H9 (cell line): ENCODE measurements at regions not wholly inside any gene's neighbourhood (a gene's known extent, or its start where the extent isn't known, plus 50 kb on each side); places are given as distances from the start of the nearest gene placed in this dataset.

Source experiments
- DNase-seq: peaks from one replicate; pipeline ENCODE4 v3.0.0-alpha.2; 2017
- H2AFZ ChIP-seq: one replicate; pipeline ENCODE4 v1.6.1; 2013; ENCODE audit warnings: mild to moderate bottlenecking, low read length, control low read depth, moderate library complexity
- H2AK5ac ChIP-seq: 2 replicates; pipeline ENCODE4 v1.6.1; 2013; ENCODE audit warnings: low read length, control low read depth, mixed read lengths; ENCODE audit not compliant: insufficient read length
- H2BK120ac ChIP-seq: one replicate; pipeline ENCODE4 v1.6.1; 2013; ENCODE audit warnings: low read depth, mild to moderate bottlenecking, low read length, control low read depth, inconsistent platforms; ENCODE audit not compliant: poor library complexity, severe bottlenecking
- H2BK12ac ChIP-seq: 2 replicates; pipeline ENCODE4 v1.6.1; 2013; ENCODE audit warnings: low read length, control low read depth, mixed read lengths, low read depth; ENCODE audit not compliant: insufficient read length
- H2BK15ac ChIP-seq: 2 replicates; pipeline ENCODE4 v1.6.1; 2013; ENCODE audit warnings: low read depth, low read length, control low read depth
- H2BK20ac ChIP-seq: one replicate; pipeline ENCODE4 v1.6.1; 2013; ENCODE audit warnings: low read depth, mild to moderate bottlenecking, low read length, control low read depth, inconsistent platforms; ENCODE audit not compliant: poor library complexity, severe bottlenecking
- H2BK5ac ChIP-seq: 2 replicates; pipeline ENCODE4 v1.6.1; 2013; ENCODE audit warnings: low read length, control low read depth, mixed read lengths; ENCODE audit not compliant: insufficient read length
- H3K14ac ChIP-seq: 2 replicates; pipeline ENCODE4 v1.6.1; 2013; ENCODE audit warnings: low read length, control low read depth; ENCODE audit not compliant: insufficient read depth
- H3K18ac ChIP-seq: 2 replicates; pipeline ENCODE4 v1.6.1; 2013; ENCODE audit warnings: low read depth, mild to moderate bottlenecking, mixed read lengths, low read length, control low read depth; ENCODE audit not compliant: insufficient read length
- H3K23ac ChIP-seq: 2 replicates; pipeline ENCODE4 v1.6.1; 2013; ENCODE audit warnings: low read length, control low read depth, mixed read lengths, low read depth; ENCODE audit not compliant: insufficient read length
- H3K23me2 ChIP-seq: 2 replicates; pipeline ENCODE4 v1.6.1; 2013; ENCODE audit warnings: low read depth, mild to moderate bottlenecking, mixed read lengths, low read length, control low read depth; ENCODE audit not compliant: insufficient read length, poor library complexity, severe bottlenecking
- H3K27ac ChIP-seq: 2 replicates; pipeline ENCODE4 v1.5.1; 2013; ENCODE audit warnings: low read length, control low read depth, mixed read lengths, low read depth; ENCODE audit not compliant: insufficient read length
- H3K27me3 ChIP-seq: 2 replicates; pipeline ENCODE4 v1.6.1; 2013; ENCODE audit warnings: low read length, control low read depth, inconsistent platforms; ENCODE audit not compliant: insufficient read depth
- H3K4ac ChIP-seq: 2 replicates; pipeline ENCODE4 v1.6.1; 2013; ENCODE audit warnings: low read depth, mild to moderate bottlenecking, control low read depth, inconsistent platforms, low read length, moderate library complexity
- H3K4me1 ChIP-seq: 2 replicates; pipeline ENCODE4 v1.6.1; 2013; ENCODE audit warnings: low read length, control low read depth, inconsistent platforms; ENCODE audit not compliant: insufficient read depth
- H3K4me2 ChIP-seq: 2 replicates; pipeline ENCODE4 v1.6.1; 2013; ENCODE audit warnings: low read length, control low read depth, mixed read lengths; ENCODE audit not compliant: insufficient read length, insufficient read depth
- H3K56ac ChIP-seq: 2 replicates; pipeline ENCODE4 v1.6.1; 2013; ENCODE audit warnings: low read depth, mild to moderate bottlenecking, mixed read lengths, low read length, control low read depth; ENCODE audit not compliant: insufficient read length
- H3K79me1 ChIP-seq: 2 replicates; pipeline ENCODE4 v1.6.1; 2013; ENCODE audit warnings: low read depth, mild to moderate bottlenecking, moderate library complexity, low read length, control low read depth, inconsistent platforms; ENCODE audit not compliant: insufficient read depth, poor library complexity, severe bottlenecking
- H3K79me2 ChIP-seq: 2 replicates; pipeline ENCODE4 v1.6.1; 2013; ENCODE audit warnings: low read length, control low read depth, inconsistent platforms; ENCODE audit not compliant: insufficient read depth
- H3K9ac ChIP-seq: 2 replicates; pipeline ENCODE4 v1.6.1; 2013; ENCODE audit warnings: low read length, control low read depth, mixed read lengths; ENCODE audit not compliant: insufficient read length; ENCODE audit errors: extremely low read depth
- H3K9me3 ChIP-seq: one replicate; pipeline ENCODE4 v1.6.1; 2013; ENCODE audit warnings: low read depth, low read length, inconsistent platforms; ENCODE audit not compliant: control insufficient read depth
- H3T11ph ChIP-seq: one replicate; pipeline ENCODE4 v1.6.1; 2013; ENCODE audit warnings: mild to moderate bottlenecking, low read length, control low read depth, inconsistent platforms
- H4K20me1 ChIP-seq: one replicate; pipeline ENCODE4 v1.6.1; 2013; ENCODE audit not compliant: control insufficient read depth, insufficient read length, insufficient read depth
- H4K5ac ChIP-seq: 2 replicates; pipeline ENCODE4 v1.6.1; 2013; ENCODE audit warnings: low read depth, mild to moderate bottlenecking, mixed read lengths, low read length, control low read depth; ENCODE audit not compliant: insufficient read length
- H4K8ac ChIP-seq: replicated peaks from 2 replicates; pipeline ENCODE4 v1.6.1; 2013; ENCODE audit warnings: low read length, control low read depth, mixed read lengths, low read depth; ENCODE audit not compliant: insufficient read length
- H4K91ac ChIP-seq: 2 replicates; pipeline ENCODE4 v1.6.1; 2013; ENCODE audit warnings: low read depth, mild to moderate bottlenecking, moderate library complexity, mixed read lengths, low read length, control low read depth; ENCODE audit not compliant: insufficient read length
- H3K27ac Mint-ChIP-seq, 3 experiments: 2 replicates in 2 of 3; 3 replicates in 1 of 3; pipeline ENCODE4 v1.8.0; 2020 to 2021; ENCODE audit warnings: mixed read lengths in 3 of 3, mild to moderate bottlenecking in 1 of 3, moderate library complexity in 1 of 3
- H3K27me3 Mint-ChIP-seq: 2 replicates; pipeline ENCODE4 v1.8.0; 2021; ENCODE audit warnings: low read depth, mild to moderate bottlenecking, moderate library complexity, mixed read lengths
- H3K36me3 Mint-ChIP-seq, 3 experiments: 2 replicates in 2 of 3; 3 replicates in 1 of 3; pipeline ENCODE4 v1.8.0; 2020 to 2021; ENCODE audit warnings: low read depth in 3 of 3, mixed read lengths in 3 of 3; ENCODE audit not compliant: insufficient read depth in 1 of 3
- H3K4me1 Mint-ChIP-seq, 2 experiments: 2 replicates each; pipeline ENCODE4 v1.8.0; 2020; ENCODE audit warnings: mixed read lengths in 2 of 2
- H3K4me3 Mint-ChIP-seq, 2 experiments: 2 replicates in 1 of 2; 3 replicates in 1 of 2; pipeline ENCODE4 v1.8.0; 2020 to 2021; ENCODE audit warnings: mild to moderate bottlenecking in 2 of 2, mixed read lengths in 2 of 2, moderate library complexity in 1 of 2
- H3K9me3 Mint-ChIP-seq, 2 experiments: 2 replicates in 1 of 2; 3 replicates in 1 of 2; pipeline ENCODE4 v1.8.0; 2020; ENCODE audit warnings: mild to moderate bottlenecking in 2 of 2, mixed read lengths in 2 of 2, moderate library complexity in 1 of 2
- TF ChIP-seq, protein P1 (sequence below): fragments of 200-600 bp; sonication (generic); conservative IDR thresholded peaks from 3 replicates; pipeline ENCODE4 v1.8.0; 2021; ENCODE audit warnings: antibody characterized with exemption, mild to moderate bottlenecking

DNA sequence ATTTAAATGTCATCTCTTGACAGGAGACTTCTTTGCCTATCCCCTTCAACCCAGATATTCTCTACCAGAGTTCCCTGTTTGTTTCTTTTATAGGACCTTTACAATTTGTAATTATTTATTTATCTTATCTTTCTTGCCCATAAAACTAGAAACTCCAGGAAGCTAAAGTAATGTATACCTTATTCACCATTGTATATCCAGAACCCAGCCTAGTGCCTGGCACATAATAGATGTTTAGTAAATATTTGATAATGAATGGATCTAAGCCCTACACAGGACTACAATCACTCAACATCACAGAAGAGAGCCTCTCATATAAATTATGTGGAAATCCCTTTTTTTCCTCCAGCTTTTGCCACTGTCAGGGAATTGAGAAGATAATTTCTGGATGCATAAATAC lies 125.6 kb upstream of the CNOT2 start:
- H2BK120ac ChIP-seq = no peak overlapping the region
- no peak overlapping the region for H3K4ac ChIP-seq
- no peak overlapping the region for H2BK15ac ChIP-seq
- no peaks in the 10 kb centered on the region for H3K4me1 ChIP-seq
- Mint-ChIP-seq H3K4me3 (no peak overlapping the region), H3K4me1 (no peaks in the 10 kb centered on the region), H3K9me3 (peaks cover 4 to 6% of the 10 kb centered on the region in 2 experiments; a peak in 2 of 5 replicates), H3K36me3 (peaks cover 0 to 2% (median 0%) of the 10 kb centered on the region in 3 experiments; a peak in 1 of 7 replicates), H3K27me3 (no peaks in the 10 kb centered on the region), H3K27ac (no peak overlapping the region)
- H3K14ac ChIP-seq = no peak overlapping the region
- no peak overlapping the region for H3K27ac ChIP-seq
- no peak overlapping the region for H4K5ac ChIP-seq
- H3K79me1 ChIP-seq = no peaks in the 10 kb centered on the region
- no peaks in the 10 kb centered on the region for H3K9me3 ChIP-seq
- H3K27me3 ChIP-seq = no peaks in the 10 kb centered on the region
- no peak overlapping the region for H3K4me2 ChIP-seq
- H3K18ac ChIP-seq = no peak overlapping the region
- H4K20me1 ChIP-seq = no peaks in the 10 kb centered on the region
- H4K8ac ChIP-seq = no peak overlapping the region
- DNase-seq = no peak
- H2AK5ac ChIP-seq = no peak overlapping the region
- TF ChIP-seq, protein P1, sequence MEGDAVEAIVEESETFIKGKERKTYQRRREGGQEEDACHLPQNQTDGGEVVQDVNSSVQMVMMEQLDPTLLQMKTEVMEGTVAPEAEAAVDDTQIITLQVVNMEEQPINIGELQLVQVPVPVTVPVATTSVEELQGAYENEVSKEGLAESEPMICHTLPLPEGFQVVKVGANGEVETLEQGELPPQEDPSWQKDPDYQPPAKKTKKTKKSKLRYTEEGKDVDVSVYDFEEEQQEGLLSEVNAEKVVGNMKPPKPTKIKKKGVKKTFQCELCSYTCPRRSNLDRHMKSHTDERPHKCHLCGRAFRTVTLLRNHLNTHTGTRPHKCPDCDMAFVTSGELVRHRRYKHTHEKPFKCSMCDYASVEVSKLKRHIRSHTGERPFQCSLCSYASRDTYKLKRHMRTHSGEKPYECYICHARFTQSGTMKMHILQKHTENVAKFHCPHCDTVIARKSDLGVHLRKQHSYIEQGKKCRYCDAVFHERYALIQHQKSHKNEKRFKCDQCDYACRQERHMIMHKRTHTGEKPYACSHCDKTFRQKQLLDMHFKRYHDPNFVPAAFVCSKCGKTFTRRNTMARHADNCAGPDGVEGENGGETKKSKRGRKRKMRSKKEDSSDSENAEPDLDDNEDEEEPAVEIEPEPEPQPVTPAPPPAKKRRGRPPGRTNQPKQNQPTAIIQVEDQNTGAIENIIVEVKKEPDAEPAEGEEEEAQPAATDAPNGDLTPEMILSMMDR = no peak
- no peak overlapping the region for H3K56ac ChIP-seq
- no peak overlapping the region for H2BK20ac ChIP-seq
- no peak overlapping the region for H3K23ac ChIP-seq
- no peaks in the 10 kb centered on the region for H3K79me2 ChIP-seq
- no peak overlapping the region for H2AFZ ChIP-seq
- H3K9ac ChIP-seq = no peak overlapping the region
- no peak overlapping the region for H2BK12ac ChIP-seq
- no peak overlapping the region for H3T11ph ChIP-seq
- no peak overlapping the region for H2BK5ac ChIP-seq
- no peak overlapping the region for H4K91ac ChIP-seq
- no peaks in the 10 kb centered on the region for H3K23me2 ChIP-seq
